Activated CD4-positive, alpha-beta T cell treated with anti-CD3 and anti-CD28 coated beads for 48 hours (primary cell): ENCODE measurements at regions not wholly inside any gene's neighbourhood (a gene's known extent, or its start where the extent isn't known, plus 50 kb on each side); places are given as distances from the start of the nearest gene placed in this dataset.

Source experiments
- DNase-seq: peaks from one replicate; pipeline ENCODE4 v3.0.0-alpha.2; 2020

DNA sequence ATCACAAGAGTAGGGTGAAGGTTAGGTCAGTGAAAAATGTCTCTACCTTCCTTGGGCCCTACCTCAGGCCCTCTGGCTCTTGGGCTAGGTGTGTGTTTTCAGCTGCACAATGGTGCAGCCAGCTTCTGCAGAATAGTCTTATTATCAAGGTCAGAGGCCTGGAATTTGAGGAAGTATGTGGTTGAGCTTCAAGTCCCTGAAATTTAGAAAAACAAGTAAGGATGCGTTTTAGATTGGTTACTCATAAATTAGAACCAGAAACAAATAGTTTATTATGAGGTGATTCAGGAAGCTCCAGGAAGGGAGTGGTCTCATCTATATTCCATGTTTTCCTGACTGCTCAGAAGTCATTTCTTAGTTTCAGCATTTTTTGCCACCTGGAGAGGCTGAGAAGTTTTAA, 204.2 kb upstream of the CELF4 start:
- DNase-seq: no peak

DNA sequence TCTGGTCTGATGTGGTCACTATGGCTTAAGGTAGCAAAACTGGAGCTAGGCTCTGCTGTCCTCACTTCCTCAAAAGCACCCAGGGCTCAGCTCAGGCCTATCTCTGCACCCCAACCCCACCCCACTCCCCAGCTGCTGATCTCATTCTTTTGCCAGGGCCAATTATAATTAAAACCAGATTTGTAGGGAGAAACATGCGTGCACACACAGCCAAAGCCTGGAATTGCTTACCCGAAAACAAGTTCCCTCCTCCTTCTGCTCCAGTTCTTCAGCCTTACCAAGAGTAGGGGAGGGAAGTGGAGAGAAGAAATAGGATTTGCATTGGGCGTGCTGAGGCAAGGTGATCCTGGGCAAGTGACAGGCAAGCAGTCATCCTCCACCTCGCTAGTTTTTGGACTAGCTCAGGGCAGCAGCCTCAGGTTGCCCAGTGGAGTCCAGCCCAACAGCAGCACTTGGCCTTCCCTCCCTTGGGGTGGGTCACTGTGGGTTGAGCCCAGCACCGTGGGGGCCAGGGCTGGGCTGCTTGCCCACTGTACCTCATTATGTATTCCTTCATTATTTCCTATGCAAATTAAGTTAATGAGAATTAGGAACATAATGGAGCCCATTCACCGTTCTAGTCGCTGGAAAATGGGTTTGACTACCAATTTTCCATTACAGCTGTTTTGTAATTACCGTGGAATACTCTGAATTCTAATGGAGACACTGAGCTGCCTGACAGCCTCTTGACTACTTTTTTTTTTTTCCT, 199.1 kb upstream of the CELF4 start:
- no peak for DNase-seq

DNA sequence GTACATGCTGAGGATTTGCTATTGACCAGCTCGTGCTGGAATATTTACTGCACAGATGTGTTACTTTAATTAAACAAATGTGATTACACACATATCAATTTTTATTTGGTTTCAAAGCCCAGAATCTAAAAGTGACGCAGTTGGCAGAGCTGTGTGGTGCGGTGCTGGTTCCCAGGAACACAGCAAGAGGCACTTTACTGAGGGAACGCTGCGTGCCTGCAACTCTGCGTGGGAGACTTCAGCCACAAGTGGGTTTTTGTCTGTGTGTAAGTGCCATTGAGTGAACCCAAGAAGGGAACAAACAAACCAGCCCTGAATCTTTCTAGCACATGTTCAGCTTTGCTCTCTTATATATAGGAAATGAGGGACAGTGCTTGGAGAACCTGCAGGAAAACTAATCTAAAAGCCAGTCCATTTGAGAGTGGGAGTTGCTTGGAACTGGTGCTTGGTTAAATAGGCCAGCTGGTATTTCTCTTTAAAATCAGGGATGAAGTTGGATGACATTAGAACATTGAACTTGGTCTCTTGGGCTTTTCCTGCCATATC, 196.6 kb upstream of the CELF4 start:
- no peak for DNase-seq

DNA sequence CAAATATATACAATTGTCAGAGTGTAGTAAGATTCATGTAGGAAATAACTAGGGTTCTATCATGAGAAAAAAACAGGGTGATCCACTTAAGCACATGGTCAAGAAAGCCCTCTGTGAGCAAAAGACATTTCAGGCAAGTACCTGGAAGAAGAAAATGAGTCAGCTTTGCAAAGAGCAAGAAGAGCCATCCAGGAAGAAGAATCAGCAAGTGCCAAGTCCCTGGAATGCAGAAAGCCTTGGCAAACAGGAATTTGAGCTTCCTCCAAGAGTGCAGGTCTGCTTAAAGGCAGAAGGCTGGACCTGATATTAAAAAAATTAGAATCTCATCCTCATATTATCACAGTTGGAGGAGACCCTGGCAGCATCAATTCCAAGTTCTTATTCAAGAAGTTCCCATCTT, 188.5 kb upstream of the CELF4 start:
- DNase-seq: no peak

DNA sequence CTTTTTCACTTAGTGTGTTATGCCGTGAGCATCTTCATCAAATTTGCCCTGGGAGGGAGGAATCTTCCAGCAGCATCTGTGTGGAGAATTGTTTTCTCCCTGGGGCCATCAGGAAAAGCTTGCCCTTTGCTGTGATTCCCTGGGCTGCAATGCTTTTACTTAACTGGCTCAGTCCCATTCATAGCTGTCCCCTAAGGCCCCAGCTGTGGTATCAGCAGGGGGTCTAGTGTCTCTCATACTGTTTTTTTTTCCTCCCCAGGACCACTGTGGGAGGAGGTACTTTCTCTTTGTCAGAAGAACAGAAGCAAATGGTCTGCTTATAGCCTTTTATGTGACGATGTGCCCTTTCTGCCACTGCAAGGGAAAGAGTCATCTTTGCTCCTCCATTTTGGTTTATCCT, 176.8 kb upstream of the CELF4 start:
- DNase-seq: no peak

DNA sequence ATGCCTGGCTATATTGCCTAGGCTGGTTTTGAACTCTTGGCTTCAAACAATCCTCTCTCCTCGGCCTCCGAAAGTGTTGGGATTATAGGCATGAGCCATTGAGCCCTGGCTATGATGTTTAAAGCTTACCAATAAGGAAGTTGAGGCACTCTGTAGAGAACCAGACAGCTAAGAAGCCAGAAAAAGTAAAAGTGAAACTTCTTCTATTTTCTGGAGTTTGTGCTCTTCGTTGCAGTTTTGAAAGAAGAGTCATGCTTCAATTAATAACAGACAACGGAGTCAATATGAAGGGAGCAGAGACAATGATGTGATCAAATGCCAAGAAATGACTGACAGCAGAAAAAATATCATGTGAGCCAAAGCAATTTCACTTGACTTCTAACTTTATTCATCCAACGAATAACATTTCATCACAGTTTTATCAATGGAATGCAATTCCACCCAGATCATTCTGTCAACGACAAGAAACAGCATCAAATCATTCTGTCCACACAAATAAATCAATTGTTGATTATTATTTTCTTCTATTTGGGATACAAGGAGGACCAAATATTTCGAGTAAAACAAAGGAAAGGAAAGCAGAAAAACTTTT, 175.5 kb upstream of the CELF4 start:
- DNase-seq: no peak

DNA sequence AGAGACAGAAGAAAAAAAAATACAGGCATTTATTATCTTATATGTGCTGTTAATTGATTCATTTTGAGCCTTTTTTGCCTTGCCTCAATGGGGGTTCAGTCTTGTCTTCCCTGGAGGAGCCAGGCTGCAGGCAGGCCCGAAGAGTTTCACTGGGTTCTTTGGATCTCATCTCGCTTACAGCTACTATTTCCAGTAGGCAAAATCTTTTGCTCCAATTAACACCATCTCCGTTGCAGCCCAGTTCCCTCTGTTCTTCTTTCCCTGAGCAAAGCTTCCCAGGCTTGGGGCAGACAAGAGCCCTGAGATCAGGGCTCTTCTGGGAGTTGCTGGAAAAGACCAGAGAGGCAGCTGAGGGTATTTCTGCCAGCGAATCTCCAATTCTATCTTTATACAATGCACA, 168.8 kb upstream of the CELF4 start:
- no peak for DNase-seq

DNA sequence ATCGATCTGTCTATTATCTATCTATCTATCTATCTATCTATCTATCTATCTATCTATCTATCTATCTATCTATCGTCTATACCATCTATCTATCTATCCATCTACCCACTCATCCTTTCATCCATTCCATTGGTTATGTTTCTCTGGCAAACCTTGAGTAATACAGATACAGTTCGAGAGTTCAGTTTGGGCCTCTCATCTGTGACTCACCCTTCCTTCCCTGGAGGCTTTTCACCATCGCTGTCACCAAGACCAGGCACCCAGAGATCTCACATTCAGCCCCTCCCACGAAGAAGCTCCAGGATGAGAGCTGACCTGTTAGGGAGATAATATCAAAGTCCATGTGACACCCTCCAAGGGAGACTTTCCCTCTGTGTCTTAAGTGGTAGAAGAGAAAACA, 164.1 kb upstream of the CELF4 start:
- no peak for DNase-seq

DNA sequence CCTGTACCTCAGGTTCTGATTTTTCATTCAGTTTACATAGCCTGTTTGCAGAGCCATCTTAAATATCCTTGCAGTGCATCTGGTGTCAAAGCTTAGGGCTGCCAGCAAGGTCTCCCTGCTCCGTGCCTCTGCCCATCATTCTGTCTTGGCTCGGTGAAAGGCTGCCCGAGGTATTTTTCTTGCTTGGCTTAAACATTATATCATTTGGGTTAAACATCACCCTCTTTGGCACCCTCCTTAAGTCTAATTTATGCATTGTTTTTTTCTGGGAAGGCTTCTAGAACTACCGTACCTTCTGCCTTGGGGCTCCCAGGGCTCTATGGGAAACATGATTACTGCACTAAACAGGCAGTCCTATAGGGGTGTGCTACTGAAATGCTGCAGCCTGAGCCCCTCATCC, 158.6 kb upstream of the CELF4 start:
- no peak for DNase-seq

DNA sequence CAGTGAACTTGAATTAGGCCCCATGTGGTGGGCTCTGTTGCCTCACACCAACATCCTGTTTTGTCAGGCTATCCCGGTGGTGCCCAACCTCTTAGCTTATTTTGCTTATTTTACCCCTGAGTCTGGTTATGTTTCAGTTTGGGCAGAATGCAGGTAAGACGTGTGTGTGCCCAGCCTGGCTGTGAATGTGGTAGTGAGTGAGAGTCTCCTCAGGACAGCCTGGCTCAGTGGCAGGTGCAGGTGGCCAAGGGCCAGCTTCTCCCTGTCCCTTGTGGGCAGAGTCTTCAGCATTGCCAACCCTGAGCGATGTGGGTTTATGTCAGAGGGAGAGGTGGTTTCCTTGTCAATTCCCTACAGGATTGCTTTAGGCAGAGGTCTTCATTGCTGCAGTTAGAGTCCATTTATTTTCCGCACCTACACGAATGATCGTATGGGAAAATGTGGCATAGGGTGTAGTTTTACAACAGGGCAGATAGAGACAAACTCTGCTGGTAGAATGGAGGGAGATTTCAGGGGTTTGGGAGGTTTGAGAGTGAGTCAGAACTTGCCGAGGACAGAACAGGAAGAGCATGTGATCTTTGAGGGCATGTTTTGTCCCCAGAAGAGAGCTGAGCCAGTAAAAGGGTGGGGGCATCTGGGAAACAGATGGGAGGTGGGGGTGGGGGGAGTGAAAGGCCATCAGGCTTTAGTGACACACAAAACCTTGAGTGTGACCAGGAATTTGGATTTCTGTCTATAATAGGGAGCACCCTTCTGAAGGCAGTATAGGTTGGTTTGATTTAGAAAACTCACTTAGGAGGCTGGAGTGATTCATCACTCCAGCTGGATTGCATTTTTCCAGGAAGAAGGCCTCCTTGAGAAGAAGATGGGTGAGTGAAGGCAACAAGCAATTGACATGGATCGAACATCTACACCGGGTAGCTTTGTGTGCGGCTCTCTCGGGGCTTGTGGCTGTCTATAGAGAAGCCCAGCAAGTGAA, 156.2 kb upstream of the CELF4 start:
- no peak for DNase-seq

DNA sequence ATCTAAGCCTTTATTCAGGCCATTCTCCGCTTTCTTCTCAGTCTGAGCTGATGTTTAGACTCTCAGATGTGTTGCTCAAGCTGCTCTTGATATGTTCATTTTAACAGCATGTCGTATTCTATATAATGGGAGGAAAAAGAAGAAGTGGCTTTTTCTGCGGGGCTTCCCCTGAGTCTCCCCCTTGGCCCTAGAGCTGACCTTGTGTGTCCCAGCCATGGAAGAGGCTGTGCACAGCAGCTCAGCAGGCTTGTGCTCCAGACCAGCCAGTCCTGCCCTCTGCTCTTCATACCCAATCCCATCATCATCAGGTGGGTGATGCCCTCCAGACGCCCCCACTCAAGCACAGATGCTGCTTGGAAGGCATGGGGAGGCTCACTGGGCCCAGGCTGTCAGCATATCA, 155.1 kb upstream of the CELF4 start:
- no peak for DNase-seq

DNA sequence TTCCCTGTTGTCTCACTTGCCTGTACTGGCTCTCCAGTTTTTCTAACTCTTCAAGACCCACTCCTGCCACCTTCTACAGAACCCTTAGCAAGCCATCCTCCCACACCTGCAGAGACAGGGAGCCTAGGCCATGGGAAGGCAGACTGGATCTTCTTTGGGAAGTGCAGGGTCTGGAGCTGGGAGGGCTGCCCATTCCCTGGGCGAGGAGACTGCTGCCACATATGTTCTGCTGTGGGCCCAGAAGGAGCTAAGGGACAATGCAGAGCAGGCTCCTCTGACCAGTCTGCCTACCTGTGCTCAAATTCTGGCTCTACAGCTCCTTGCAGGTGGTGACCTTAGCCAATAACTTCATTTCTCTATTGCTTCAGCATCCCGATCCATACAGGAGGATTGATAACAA, 152.1 kb upstream of the CELF4 start:
- no peak for DNase-seq

DNA sequence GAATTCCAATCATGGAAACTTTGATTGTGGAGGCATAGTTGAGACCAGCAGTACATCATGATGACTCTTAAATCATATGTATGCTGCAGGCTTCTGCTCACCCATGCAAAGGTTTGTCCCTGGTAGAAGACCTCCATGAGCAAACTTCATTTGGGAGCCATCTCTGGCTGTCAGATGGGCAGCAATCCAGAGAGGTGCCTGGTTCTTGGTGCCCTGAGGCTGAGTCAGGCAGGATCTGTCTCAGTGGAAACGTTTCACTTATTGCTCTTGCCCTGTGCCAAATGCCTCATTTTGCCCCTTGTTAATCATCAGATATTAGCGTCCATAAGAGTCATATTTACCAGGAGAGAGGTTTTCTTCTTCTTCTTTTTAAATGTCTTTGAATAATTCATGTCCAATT, 151.5 kb upstream of the CELF4 start:
- DNase-seq: no peak

DNA sequence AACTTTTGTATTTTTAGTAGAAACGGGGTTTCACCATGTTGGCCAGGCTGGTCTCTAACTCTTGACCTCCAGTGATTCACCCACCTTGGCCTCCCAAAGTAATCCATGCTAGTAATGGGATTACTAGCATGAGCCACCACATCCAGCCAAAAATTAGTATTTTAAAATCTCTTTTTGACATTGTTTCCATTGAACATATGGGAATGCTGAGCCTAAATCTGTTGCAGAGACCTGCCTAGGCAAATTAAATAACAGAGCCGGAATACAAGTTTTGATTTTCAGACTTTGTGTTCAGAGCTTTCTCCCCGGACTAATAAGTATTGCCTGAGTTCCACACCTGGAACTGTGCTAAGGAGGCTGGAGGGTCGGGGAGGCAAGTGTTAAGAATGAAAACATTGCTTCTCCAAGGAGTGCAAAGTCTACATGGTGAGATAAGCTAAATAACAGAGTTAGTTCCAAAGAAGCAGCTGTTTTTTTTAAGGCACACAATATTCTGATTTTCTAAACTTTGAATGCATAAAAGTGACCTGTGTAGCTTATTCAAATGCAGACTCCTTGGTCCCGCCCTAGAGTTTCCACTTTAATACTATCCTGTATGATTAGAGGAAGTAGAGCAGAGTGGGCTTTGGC, 150.6 kb upstream of the CELF4 start:
- DNase-seq: no peak

DNA sequence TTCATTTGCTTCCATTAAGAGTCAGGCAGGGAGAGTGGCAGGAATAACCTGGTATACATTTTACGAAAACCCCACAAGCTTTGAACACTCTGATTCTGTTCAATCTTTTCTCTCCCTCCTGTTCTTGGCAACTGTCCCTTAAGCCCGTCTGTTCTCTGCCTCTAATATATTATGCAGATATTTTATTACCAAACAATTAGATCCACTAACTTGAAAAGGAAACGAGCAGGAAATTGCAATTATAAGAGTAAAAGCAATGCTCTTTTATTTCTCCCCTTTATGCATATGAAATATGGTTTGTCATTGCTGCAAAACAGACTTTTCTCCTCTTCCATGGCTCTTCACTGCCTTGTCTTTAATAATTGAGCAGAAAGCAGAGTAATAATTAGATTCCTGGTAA, 149.1 kb upstream of the CELF4 start:
- DNase-seq: no peak

DNA sequence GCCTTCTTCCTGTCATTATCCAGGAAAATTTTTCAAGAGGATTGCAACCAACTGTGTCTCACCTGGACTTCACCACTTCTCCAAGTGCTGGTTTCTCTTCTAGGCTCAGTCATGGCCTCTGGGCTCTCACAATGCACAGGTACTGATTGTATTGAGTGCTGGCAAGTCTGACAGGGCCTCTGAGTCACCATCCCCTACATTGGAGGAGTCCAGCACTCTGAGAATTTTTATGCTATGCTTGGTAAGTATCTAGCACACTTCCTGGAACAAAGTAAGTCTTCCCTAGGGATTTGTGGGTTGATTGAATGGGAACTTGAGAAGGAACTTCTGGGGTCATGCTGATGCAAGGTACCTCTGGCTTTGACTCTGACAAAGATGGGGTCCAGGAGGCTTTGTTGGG, 147.2 kb upstream of the CELF4 start:
- no peak for DNase-seq

DNA sequence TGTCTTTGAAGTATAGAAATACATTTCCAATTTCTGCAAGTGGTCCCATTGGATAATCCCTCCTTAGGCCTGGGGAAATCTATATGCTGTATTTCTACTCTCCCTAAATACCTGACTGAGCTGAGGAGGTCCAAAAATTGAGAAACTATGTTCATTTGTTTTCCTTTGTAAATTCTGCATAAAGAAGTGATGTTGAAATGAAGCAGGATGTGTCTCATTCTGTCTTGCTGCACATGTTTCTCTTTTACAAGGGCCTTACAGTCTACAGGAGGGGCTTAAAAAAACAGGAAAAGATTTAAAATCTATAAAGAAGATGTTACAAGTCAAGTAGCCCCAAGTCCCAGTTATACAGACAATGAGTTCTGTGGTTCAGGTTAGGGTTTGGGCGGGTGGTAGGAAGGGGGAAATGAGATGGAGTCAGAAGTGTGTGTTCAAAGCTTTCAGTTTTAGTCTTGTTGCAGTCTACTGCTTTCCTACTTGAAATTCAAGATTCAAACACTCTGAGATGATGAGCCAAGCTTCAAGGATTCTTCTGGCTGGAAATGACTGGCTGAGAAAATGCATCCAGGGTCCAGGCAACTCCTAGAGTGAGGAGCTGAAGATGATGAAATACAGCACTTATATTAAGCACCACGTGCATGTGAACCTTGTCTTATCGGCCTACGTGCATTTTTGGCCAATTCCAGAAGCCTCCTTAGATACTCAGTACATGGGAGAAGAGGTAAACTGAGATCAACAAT, 146.3 kb upstream of the CELF4 start:
- no peak for DNase-seq

DNA sequence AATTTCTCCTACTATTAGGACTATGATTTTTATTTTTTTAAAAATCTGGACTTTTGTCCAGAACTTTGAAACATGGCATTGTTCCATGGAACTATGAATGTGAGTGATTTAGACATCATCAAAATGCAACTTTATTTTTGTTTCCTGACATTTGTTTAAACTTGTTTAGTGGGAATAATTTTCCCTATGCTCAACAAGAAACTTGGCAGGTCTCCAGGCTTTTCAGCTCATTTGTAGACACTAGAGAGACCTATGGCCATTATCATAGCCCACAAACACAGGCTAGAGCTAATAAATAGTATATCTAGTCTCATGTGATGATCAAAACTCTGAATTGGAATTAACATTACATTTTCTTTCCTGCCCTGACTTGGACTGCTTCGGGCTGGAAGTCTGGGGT, 145.1 kb upstream of the CELF4 start:
- DNase-seq: no peak

DNA sequence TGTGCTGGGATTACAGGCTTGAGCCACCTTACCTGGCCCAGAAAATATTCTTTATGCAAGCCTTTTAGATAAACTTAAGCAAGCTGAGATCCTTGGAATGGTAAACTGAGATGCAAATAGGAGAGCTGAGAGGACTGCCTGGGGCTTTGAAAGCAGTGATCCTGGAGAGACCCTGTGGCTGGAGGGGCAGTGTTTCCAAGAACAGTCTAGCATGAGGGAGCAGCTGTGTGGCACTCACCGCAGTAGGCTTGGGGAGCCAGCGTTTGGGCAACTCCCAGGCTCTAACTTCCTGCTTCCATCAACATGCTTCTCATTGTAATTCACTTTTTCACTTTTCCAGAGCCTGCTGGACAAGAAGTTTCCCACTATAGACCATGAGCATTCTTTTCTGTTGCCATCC, 144.1 kb upstream of the CELF4 start:
- DNase-seq: no peak

DNA sequence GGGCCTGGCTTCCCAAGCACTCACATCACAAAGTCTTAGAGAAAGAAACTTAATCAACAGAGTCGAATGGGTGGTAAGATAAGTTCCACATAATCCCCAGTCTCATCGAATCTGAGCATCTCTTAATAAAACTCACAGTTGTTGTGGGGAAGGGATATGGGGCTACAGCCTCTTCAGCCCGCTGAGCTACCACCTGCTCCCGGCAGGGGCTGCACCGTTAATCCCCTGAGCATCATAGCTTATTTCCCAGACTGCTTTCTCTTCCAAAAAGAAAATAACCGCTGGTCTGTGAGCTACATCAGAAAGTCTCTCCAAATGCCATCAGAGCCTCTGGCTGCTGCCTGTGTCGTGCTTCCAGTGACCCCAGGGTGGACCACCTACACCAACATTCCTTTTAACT, 139.4 kb upstream of the CELF4 start:
- DNase-seq: no peak

DNA sequence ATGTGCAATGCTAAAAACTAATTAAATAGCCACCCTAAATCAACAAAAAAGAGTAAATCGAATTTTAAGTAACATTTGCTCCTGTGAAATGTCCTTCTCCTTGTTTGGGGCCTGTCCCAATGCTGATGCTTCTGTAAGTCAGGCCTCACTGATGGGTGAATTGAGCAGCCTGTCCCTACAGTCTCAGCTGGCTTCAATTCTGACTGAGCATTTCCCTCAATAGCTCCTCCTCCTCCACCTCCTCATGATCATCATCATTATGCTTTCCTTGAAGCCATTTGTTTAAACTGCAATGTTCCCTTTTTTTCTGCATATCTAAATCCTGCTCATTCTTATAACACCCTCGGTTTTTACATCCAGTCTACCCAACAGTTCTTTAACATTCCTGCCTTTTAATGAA, 137.2 kb upstream of the CELF4 start:
- DNase-seq: no peak

DNA sequence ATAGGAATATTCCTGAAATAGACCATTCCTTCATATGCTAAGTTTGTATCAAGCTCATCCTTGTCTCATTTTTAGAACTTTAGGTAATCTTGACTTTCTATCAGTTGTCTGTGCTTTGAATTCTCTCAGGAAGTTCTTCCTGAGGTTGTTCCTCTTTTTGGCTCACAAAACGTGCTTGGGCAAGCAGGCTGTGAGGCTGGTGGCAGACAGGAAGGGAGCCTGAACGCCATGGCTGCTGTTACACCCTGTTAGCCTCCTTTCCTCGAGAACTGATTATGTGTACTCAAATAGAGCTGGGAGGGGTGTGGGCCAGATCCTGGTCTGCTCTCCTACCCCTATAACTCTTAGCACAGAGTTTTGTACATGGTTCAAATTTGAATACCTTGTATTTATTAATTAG, 136.4 kb upstream of the CELF4 start:
- no peak for DNase-seq
